Stimulated activated CD4-positive, alpha-beta T cell treated with anti-CD3 and anti-CD28 coated beads, Interleukin-2, amount 100 ng/mL, for 4 hours (primary cell): ENCODE measurements at regions not wholly inside any gene's neighbourhood (a gene's known extent, or its start where the extent isn't known, plus 50 kb on each side); places are given as distances from the start of the nearest gene placed in this dataset.
"Not testable (repeated sequence)": the region's sequence is repeated elsewhere in the genome, so short reads cannot be mapped to it uniquely, and the experiment has no call there.

Experiments
- DNase-seq: peaks from one replicate; pipeline ENCODE4 v3.0.0-alpha.2; 2020; ENCODE audit warnings: low read depth

- DNase-seq = no peak
Observed at GRCh38 chr20:12737900-12738299, 270.9 kb upstream of the SPTLC3 start.

GRCh38 chr20:12740647-12741046 is 268.1 kb upstream of the SPTLC3 start:
- no peak for DNase-seq

DNA sequence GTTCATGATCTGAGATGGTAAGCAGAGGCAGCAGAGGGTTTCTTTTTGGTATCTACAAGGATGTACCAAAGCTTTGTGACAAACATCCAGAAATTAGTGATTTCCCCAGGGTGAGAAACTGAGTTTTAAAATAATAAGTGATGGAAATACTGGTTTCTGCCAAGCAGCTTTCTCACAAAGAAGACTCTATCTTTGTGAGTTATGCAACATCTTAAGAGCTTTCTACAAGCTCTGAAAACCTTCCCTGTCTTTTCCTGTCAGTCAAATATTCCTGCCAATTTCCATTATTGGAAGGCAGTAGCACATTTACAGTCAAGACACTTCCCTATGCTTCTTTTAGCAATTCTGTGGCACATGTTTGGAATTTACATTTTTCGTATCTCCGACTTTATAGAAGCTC is 264.7 kb upstream of the SPTLC3 start:
- no peak for DNase-seq

DNA sequence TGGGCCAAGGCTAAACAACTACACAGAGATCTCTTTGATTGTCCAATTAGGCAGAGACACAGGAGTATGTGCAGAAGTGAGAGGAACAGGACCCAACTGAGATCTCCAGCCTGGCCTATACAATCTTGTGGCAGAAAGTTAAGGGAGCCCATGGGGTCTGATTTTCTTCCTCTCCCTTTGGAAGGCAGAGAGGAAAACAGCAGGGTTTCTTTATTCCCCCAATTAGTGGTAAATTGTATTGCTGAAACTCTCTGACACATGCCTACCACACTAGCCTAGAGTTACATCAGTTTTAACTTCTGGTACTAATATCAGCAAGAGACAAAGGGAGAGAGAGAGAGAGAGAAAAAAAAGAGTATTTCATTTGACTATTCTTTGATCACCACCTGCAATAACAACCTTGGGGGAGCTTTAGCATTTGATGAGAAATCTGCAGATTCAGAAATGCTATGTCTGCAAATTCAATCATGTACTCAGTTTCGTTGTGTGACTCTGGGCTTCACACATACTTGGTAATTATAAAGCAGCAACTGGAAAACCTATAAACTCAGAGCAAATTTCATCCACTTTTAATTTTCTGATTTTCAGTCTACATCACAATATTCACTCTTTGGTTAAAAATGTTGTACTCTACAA is 260.3 kb upstream of the SPTLC3 start:
- no peak for DNase-seq

- no peak for DNase-seq
Observed at GRCh38 chr20:12750221-12750620, 258.6 kb upstream of the SPTLC3 start.

GRCh38 chr20:12752900-12753693 is 255.7 kb upstream of the SPTLC3 start:
- not testable (repeated sequence) for DNase-seq

DNA sequence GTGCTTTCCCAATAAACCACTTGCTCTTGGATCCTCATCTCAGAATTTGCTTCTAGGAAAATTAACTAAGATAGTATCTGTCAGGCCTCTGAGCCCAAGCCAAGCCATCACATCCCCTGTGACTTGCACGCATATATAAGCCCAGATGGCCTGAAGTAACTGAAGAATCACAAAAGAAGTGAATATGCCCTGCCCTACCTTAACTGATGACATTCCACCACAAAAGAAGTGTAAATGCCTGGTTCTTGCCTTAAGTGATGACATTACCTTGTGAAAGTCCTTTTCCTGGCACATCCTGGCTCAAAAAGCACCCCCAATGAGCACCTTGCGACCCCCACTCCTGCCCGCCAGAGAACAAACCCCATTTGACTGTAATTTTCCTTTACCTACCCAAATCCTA is 255.0 kb upstream of the SPTLC3 start:
- DNase-seq = not testable (repeated sequence)

GRCh38 chr20:12759493-12759892 is 249.3 kb upstream of the SPTLC3 start:
- not testable (repeated sequence) for DNase-seq

DNA sequence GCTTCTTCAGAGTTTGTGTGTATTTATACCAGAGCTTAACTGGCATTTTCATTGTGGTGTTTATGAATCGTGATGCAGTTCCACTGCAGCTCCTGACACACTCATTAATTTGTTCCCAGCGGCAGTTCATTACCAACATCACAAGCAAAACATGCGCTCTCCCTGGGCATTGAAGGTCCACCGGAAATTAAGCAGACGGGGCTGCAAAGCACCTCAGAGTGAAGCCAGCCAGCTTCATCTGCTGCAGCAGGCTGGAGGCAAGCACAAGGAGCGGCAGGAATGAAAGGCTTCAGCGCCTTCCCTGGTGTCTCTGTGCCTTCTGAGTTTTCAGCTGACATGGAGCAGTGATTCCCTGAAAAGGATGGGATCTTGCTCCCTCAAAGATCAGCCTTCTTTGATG is 246.0 kb upstream of the SPTLC3 start:
- no peak for DNase-seq

- DNase-seq = no peak
Observed at GRCh38 chr20:12763406-12763805, 245.4 kb upstream of the SPTLC3 start.

- DNase-seq = no peak
Observed at GRCh38 chr20:12764053-12764452, 244.7 kb upstream of the SPTLC3 start.

DNA sequence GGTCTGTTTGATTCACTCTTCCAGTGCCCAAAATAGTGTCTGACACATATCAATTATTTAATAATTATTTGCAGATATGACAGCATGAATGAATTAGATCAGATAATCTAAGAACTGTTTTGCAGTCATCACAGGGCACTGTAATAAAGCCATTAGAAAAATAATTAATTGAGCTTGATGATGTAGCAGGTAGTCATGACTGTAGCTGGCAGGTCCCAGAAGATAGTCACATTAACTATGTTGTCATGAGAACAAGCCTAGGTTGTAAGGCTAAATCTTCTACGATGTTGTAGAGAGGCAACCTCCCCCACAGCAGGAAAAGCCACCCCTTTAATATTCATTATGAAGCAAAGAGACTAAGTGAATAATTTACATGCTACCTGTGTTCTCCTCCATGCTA is 243.9 kb upstream of the SPTLC3 start:
- DNase-seq = no peak

GRCh38 chr20:12773936-12774335 is 234.8 kb upstream of the SPTLC3 start:
- DNase-seq = no peak

- DNase-seq = no peak
Observed at GRCh38 chr20:12775041-12775440, 233.7 kb upstream of the SPTLC3 start.

- DNase-seq = no peak
Observed at GRCh38 chr20:12777016-12777415, 231.8 kb upstream of the SPTLC3 start.

DNA sequence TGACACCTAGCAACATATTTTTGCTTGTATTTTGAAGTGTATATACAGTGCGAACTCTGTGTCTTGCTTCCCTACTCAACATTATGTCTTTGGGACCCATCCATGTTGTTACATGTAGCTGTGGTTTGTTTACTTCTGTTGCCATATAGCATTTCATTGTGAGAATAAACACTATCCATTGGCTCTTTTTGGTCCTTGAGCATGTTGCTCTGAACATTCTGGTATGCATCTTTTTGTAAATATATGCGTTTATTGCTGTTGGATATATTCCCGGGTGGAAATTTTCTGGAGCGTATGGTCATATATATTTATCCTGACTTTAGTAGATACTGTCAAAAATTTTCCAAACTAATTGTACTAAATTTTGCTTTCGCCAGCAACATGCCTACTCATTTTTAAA is 222.5 kb upstream of the SPTLC3 start:
- no peak for DNase-seq

DNA sequence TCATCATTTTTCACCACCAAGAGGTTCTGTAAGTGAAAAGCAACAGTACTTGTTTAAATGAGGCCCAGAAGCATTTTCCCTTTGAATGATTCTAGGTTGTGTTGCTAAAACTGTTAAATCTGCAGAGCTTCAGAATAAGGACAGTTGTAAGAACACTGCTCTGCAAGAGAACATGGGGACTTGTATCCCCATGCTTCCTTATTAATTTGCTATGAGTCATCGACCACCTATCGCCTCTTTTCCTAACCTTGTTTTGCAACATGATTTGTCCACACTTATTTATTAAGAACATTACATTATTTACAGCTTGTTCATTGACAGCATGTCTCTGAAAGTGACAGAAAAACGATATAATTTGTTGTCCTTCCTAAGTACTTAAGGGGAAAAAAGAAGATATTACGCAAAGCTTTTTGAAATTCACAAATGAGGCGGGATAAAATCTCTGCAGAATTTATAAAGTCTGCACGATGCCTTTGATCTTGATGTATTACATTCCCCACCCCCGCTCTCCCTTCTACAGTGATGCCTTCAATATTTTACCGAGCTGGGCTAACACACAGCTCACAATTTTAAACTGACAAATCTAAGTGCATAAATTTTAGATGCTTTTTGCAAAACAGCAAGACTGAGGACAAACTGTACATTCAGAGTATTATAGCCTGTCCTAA is 220.0 kb upstream of the SPTLC3 start:
- no peak for DNase-seq

DNA sequence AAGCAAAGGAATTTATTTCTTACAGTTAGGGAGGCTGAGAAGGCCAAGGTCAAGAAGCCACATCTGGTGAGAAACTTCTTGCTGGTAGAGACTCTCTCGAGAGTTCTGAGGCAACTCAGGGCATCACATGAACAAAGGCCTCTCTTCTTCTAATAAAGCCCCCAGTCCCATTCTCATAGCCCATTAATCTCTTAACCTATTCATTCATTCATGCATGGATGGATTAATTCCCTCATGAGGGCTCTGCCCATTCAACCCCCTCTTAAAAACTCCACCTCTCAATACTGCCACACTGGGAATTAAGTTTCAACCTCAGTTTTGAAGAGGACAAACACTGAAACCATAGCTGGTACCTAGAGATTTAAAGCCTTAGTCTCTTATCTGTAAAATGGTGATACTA is 217.9 kb upstream of the SPTLC3 start:
- DNase-seq = no peak

DNA sequence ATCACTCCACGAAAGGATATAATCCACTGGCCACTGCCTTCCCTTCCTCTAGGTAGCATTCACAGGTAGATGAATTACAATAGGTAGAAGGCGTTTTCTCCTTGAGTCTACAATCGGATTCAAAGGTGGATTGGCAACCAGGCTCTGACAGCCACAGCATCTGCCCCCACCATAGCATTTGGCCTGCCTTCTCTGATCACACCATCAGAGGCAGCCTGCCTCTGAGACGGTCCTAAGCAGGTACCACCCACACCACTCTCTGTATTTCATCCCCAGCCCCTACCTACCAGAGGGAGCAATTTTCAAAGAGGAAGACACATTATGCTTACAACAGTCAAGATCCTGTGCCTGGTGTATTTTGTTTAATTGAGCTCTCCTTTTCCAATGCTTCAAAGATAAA is 210.5 kb upstream of the SPTLC3 start:
- no peak for DNase-seq

DNA sequence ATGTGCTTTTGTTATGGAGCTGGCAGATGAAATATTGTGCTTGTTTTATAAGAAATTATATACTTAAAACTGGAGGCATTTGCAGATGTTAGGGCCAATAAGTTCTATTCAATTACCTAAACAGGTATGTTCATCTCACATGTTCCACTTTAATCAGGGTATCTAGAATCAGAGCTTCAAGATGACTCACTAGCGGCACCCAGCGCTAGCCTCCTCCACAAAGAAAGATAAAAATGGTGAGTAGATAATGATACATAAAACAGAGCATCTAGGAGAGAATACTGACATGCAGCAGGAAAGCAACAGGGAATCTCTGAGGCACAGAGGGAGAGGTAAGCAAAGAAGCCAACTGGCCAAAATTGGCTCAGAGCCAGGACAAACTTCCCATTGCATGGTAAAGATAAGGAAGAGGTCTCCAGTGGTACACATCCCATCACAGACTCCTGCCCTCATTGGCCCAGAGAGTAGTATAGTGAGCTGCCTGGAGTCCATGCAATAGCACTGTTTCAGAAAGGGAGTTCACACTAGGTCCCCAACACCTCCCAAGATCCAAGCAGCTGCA is 200.7 kb upstream of the SPTLC3 start:
- DNase-seq = no peak

DNA sequence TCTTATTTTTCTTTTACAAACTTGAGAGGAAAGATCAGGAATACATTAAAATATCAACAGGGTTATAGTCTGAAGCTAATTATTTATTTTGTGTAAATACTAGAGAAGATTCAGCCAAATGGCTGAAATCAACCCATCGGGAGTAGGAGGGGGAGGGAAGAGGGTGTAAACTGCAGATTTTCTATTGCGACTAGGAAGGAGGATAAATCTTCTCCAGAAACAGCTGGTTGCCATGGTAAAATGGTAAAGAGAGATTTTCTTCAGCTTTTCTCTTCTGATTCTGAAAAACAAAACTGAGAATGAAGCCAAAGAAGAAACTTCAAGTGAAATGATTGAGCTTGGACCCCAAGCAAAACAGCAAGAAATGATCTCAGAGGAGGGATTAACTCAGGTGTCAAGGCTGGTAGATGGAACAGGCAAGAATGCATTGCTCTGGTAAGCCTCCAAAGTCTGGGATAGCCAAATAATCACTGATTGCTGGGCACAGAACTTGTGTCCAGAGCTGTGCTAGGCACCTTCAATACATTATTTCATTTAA is 193.5 kb upstream of the SPTLC3 start:
- DNase-seq = no peak

GRCh38 chr20:12815778-12816408 is 192.9 kb upstream of the SPTLC3 start:
- no peak for DNase-seq
